NCI-H1105 (cell line): ENCODE measurements at regions not wholly inside any gene's neighbourhood (a gene's known extent, or its start where the extent isn't known, plus 50 kb on each side); places are given as distances from the start of the nearest gene placed in this dataset.
"Not testable (repeated sequence)": the region's sequence is repeated elsewhere in the genome, so short reads cannot be mapped to it uniquely, and the experiment has no call there.

Experiments used
- DNase-seq: peaks from one replicate; lab custom pipeline; 2025; lab: John Stamatoyannopoulos, UW

DNA sequence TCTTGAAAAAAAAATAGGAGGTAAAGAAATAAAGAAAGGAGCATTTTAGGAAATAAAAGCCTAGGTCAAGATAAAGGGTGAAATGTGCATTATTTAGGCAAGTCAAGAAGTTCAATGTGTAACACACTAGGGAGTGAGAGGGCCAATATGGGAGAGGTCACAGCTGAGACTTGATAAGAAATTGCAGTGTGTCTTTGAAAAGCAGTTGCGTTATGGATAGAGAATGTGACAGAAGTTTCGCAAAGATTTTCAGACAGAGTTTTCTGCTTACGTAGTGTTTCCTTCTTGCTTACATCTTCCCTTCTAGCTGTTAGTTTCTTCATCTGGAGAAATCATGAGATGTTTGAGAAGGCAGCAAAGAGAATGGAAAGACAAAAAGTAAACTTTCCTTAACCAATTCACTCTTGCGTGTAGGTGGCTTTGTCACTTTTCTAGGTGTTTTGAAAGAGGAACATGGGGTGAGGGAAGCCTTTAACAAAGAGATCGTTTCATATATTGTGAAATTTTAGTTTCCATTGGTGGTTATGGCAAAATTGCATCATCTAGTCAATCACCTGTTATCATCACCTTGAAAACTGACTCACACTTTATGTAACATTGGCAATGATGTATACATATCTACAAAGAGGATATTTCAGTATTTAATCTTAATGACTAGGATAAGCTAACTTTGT lies 975.5 kb downstream of the OLFM4 start:
- no peak for DNase-seq

DNA sequence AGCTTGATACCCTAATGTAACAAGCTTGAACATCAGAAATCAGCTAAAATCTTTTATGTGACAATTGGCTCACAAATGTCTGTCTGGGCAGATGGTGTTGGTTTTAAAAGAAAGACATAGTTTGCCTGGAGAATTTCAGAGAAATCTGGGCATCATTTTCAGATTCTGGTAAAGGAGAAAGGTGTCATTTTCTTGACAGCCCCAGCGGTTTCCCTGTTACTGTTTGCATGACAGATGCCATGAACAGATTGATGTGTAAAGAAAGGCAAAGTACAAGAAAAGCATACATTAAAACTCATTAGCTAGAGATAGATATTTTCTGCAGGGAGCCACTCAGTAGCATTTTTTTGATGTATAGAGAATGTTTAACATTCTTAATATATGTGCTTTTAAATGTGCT lies 987.9 kb downstream of the OLFM4 start:
- DNase-seq, result no peak

DNA sequence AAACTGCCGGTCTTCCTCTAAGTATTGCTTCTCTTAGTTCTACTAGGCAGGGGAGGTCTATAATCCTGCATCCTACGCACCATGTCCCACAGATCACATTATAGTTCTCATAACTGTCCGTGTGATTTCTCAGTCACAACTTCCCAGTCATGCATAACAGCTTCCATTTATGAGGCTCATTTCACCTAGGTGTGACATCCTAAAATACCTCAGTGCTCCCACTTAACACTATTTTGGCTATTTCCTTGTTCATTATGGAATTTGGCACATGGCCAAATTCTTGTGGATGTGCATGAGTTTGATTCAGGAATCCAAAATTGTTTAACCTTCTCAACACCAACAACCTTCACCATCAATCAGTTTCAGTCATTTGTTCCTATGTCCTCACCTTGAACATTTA lies 989.9 kb downstream of the OLFM4 start:
- DNase-seq, result no peak

DNA sequence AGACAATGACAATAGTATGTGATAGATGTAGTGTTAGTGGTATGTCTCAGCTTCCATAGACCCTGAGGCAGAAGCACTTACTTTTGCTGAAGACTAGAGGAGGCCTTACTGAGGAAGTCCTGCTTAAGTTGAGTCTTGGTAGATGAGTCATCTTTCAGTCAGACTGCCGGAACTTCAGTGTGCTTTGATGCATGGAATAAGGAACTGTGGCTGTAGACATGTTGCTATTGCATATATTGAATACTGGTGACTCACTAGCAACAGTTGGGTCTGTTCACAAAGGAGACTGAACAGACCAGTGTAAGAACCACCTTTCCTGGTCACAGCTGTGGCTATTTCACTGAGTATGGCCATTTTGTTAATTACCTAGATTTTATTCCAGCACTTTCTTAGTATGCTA lies 1000.6 kb downstream of the OLFM4 start:
- no peak for DNase-seq

DNA sequence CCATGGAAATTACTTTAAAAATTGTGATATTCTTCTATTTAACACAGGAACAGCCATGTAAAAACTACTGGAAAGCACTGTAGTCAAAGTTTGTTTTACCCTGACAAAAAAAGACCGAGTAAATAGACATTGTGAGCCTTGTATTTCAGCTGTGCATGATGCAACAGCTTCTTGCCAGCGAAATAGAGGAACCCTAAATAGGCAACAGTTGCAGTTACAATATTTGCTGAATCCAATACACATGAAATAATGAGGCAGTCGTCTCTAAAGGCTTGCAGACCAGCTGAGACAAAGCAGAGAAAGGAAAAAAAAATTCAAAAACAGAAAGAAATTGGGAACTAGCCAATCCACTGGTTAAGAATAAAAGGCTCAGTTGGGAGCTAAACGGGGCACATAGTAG lies 1001.1 kb downstream of the OLFM4 start:
- no peak for DNase-seq

DNA sequence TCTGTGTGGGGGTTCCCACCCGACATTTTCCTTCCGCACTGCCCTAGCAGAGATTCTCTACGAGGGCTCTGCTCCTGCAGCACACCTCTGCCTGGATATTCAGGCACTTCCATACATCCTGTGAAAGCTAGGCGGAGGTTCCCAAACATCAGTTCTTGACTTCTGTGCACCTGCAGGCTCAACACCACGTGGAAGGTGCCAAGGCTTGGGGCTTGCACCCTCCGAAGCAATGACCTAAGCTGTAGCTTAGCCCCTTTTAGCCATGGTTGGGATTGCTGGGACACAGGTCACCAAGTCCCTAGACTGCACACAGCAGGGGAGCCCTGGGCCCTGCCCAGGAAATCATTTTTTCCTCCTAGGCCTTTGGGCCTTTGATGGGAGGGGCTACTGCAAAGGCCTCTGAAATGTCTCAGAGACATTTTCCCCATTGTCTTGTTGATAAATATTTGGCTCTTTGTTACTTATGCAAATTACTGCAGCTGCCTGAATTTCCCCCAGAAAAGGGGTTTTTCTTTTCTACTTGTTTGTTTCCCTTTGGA lies 1004.8 kb downstream of the OLFM4 start:
- DNase-seq, result no peak

DNA sequence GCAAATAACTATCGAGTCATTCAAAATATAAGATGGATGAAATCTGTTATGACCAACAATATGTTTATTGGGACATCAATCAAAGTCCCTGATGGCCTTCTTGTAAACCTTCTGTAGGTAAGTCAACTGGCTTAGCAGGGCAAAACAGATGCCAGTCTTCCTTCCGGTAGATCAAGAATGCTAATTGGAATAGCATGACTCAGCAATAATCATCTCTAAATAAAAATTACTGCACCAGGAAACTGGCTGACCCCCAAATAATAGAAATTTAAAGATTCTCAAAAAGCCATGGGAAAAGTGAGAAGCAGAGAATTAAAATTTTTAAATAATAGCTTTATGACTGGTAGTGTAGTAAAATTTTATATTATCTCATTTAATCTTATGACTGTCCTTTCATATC lies 1005.4 kb downstream of the OLFM4 start:
- DNase-seq, result no peak

DNA sequence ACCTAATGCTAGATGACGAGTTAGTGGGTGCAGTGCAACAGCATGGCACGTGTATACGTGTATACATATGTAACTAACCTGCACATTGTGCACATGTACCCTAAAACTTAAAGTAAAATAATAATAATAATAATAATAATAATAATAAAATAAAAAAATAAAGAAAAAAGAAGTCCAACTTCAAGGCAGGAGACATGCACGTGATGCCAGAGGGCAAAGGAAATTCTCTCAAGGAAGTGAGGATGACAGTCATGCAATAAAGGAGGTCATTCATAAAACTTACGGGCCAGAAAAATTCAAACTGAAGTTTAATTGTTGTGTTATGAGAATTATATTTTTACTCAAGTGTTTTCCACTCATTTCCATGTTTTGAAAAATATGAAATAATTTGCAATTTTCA lies 1028.8 kb downstream of the OLFM4 start:
- DNase-seq, result not testable (repeated sequence)

DNA sequence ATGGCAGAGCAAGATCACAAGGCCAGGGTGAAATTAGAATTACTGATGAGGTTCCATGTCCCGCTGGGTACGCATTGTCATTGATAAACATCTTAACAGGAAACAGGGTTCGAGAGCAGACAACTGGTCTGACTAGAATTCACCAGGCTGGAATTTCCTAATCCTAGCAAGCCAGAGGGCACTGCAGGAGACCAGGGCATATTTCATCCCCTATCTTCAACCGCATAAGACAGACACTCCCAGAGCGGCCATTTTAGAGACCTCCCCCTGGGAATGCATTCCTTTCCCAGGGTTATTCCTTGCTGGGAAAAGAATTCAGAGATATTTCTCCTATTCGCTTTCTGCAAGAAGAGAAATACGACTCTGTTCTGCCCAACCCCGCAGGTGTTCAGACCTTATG lies 1041.3 kb downstream of the OLFM4 start:
- DNase-seq, result not testable (repeated sequence)

DNA sequence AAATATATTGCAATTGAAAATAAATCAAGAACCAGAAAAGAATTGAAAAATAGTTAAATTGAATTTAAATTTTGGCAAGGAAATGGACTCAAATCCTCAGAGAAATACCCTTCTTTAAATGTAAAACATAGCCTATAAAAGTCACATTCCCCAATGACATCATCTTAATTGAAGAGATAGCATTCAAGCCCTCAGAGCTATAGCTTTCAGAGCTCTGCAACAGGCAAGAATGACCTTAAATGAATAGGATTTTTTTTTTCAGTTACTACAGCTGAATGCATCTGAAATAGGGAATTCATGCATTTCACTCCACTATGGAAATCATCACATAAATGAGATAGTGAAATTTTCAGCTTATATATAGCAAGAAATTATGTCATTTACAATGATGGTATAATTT lies 1049.0 kb downstream of the OLFM4 start:
- no peak for DNase-seq

DNA sequence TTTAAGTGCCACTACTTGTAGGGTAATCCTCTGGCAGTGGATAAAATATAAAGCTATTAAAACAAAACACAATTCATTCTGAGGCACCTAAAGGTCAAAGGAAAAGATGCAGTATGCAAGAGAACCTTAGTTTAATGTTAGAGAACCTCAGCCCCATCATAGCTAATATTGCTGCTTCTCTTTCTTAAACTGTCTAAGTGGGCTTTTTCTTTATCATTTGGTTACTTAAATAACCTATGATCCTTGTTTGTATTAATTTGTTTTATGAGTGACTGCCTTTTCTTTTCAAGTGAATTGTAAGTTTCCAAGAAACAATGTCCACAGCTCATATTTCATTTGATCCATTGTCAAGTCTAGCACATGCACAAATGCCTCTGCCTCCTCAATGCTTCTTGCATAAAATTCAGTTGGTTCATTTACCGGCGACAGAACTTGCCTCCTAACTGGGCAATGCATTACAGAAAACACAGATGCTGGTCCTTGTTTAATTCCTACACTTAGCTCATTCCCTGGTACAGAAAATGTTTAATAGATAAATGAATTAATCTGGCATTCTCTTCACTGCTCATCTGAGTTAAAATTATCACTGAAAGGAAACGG lies 1049.8 kb downstream of the OLFM4 start:
- no peak for DNase-seq

DNA sequence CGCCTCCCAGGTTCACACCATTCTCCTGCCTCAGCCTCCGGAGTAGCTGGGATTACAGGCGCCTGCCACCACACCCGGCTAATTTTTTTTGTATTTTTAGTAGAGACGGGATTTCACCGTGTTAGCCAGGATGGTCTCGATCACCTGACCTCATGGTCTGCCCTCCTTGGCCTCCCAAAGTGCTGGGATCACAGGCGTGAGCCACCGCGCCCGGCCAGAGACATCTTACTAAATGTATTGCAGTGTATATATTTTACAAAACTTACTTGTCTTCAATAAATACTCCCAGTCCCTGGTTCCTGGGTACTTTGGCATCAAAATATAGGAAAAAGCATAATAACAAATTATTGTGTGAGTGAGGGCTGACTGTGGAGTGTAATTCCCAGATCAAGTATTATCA lies 1053.7 kb downstream of the OLFM4 start:
- not testable (repeated sequence) for DNase-seq

DNA sequence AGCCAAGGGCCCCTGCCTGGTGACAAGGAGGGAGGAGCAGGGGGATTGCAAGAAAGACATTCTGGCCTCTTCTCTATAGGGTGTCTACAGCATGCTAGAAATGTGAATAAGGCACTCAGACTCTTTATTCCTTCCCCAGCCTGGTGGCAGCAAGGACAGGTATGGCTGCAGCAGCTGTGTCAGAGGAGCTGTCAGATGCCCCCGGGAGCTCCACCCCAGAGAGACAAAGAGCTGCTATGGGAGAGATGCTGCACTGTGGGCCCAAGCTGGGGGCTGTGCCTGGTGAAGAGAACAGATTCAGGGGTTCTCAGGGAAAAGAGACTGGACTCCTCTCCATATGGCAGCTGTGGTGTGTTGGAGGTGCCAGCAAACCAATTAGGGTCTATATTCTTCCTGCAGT lies 1063.3 kb downstream of the OLFM4 start:
- no peak for DNase-seq

DNA sequence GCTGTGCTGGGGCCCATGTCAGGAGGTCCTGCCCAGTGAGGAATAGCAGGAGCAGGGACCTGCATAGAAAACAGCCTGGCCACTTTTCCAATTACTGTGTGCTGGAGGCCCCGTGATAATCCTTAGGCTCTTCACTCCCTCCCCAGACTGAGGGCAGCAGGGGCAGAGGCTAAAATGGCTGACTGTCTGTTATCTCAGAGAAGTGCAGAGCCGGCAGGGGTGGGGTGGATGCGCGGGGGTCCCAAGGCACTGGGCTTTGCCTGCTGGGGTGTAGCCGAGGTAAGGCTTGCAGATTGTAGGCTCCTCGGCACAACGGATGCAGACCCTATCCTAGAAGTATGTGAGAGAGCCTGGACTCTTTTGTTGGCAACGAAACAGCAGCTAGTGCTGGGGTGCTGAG lies 1064.1 kb downstream of the OLFM4 start:
- no peak for DNase-seq

DNA sequence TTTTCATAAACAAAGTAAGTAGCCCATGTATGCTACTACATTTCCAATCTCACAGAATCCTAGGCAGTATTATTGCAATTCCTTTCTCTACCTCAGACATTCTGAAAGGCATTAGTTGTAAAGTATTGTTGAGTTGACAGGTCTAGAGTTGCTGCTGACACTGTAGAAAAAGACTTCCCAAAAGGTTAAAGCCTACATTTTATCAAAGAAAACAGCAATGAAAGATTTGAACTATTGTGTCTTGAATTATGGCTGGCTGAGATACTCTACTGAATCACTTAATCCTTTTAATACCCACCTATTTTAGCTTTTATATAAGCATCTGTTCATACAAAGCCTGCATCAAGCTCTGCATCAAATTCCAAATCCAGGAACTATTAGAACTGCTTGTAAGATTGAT lies 1082.0 kb downstream of the OLFM4 start:
- DNase-seq, result no peak

DNA sequence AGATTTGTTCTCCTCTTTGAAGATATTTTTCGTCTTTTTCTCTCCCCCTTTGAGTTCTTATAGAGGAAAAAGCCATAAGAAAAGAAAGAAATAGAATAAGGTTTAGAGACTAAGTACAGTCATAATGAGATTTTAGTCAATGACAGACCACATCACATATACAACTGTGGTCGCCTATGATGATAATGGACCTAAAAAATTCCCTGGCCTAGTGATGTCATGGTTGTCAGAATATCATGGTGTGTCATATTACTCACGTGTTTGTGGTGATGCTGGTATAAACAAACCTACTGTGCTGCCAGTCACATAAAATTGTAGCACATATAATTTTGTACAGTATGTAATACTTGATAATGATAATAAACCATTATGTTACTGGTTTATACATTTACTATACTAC lies 1096.1 kb downstream of the OLFM4 start:
- no peak for DNase-seq

DNA sequence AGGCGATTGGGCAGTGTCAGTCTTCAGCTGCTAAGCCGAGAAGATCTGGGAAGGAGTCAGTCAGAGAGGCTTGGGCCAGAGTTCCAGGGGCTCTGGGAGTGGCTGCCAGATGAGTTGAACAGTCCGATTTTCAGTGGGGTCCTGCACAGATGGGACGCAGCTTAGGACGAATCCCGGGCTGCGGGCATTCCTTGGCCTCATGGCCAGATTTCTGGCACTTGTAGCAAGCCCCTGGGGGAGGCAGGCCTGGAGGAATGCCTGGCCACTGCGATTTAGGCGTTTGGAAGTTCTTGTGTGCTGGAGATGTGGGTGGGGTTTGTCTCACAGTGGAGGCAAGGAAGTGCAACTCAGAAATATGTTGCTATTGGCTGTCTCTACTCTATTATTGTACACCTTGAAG lies 1102.3 kb downstream of the OLFM4 start:
- DNase-seq, result not testable (repeated sequence)

DNA sequence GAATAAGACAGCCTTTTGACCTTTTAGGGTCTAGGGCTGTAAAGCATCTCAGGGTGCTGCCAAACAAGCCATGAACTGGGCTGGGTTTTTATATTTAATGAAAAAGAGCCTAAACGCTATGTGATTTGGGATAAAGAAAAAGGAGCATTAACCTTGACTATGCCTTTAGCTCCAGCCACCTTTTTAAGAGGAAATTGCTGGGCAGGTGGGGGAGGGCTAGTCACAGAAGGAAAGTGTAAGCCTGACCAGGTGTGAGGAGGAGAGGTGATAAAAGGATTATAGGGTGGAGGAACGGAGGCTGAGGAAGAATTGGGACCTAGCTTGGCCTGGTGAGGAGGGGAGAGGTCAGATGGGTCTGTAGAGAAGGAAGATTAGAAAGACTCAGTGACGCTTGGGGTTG lies 1102.8 kb downstream of the OLFM4 start:
- not testable (repeated sequence) for DNase-seq

DNA sequence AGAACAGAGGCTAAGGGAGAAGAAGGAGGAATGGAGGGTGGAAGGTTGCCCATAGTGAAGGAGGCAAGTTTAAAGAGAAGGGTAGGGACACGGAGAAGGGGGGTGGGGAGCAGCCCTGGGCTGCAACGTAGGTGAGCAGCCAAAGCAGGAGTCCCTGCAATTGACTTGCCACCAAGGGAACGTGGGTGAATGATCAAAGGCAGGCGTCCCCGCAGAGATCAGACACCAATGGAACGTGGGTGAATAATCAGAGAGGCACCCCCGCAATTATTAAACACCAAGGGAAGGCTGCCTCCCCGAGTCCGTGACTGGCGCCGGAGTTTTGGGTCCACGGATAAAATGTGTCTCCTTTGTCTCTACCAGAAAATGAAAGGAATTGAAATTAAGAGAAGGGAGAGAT lies 1103.5 kb downstream of the OLFM4 start:
- not testable (repeated sequence) for DNase-seq

DNA sequence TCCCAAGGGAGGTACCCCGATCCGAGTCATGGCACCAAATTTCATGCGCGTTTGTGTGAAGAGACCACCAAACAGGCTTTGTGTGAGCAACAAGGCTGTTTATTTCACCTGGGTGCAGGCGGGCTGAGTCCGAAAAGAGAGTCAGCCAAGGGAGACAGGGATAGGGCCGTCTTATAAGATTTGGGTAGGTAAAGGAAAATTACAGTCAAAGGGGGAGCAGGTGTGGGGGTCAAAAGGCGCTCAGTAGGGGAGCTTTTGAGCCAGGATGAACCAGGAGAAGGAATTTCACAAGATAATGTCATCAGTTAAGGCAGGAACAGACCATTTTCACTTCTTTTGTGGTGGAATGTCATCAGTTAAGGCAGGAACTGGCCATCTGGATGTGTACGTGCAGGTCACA lies 1104.1 kb downstream of the OLFM4 start:
- DNase-seq, result not testable (repeated sequence)

DNA sequence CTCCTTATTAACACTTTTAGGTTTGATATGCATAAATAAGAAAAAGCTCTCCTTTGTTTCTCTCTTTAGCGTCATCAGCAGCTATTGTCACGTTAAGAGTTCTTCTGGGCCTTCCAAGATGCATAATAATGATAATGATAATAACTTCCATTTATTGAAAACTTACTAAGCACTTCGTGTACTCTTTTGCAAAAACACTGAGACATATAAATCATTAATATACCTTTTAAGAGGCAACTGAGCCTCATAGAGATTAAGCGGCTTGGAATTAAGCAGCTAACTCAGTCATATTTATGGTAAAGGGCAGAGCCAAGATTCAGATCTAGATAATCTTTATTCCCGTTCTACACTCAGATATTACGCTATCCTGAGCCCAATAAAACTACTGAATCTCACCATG lies 1105.1 kb downstream of the OLFM4 start:
- DNase-seq, result no peak

DNA sequence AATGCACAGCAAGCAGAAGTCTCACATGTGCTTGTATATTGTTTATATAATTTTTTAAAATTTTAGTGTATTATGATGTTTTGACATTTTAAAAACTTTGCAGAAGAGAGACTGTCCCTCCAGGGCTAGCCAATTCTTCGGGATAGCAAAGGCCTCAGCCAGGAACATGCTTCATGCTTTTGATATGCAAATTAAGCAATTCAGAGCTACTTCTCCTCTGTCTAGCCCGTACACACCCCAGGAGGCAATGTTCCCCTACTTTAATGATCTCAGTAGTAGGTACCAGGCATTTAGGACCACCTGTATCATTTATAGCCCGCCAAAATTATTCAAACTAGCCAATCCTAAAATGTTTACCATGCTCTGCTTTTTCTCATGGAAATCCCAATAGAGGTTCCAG lies 1116.2 kb downstream of the OLFM4 start:
- DNase-seq, result no peak

DNA sequence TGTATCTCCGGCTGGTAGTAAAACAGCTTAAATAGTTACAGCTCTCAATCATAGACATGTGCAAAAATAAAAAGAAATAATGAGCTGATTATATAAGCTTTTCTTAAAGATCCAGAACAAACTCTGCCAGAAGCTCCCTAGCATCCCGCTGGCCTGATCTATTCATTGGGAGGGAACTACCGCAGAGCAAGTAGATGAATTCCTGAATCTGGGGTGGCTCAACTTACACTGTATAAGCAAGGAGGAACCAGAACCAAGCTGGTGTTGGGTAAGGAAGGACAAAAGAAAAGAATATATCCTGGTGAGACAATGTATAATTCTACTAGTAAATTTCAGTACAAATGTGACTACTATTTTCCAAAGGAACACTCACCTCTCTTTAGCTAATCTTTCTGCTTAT lies 1122.2 kb downstream of the OLFM4 start:
- DNase-seq, result no peak

DNA sequence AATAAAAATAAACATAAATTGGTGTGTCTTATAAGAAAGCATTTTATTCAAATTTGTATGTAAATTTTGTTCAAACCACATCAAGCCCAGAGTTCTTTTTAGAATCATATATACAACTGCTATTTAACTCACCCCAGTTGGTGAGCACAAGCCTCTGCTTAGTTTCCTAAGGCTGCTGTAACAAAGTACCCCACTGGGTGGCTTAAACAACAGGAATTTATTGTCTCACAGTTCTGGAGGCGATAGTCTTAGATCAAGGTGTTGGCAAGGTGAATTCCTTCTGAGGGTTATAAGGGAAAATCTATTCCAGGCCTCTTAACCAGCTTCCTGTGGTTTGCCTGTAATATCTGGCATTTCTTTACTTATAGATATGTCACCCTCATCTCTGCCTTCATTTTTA lies 1133.5 kb downstream of the OLFM4 start:
- no peak for DNase-seq
